H1 (cell line): ENCODE measurements at regions not wholly inside any gene's neighbourhood (a gene's known extent, or its start where the extent isn't known, plus 50 kb on each side); places are given as distances from the start of the nearest gene placed in this dataset.

Experiments
- CTCF ChIA-PET: fragments of 300-600 bp; sonication (Branson Sonifier 250); formaldehyde crosslinking; loops from one replicate; lab custom pipeline; 2021; ENCODE audit not compliant: partially characterized antibody; lab: Charles Lee
- POLR2A ChIA-PET: fragments of 300-600 bp; sonication (Branson Sonifier 250); formaldehyde crosslinking; loops from one replicate; lab custom pipeline; 2021; ENCODE audit warnings: inconsistent platforms; ENCODE audit not compliant: partially characterized antibody; lab: Charles Lee
- DNase-seq, 2 experiments: peaks; one replicate each; pipeline versions ENCODE4 v3.0.0 to v3.0.0-alpha.2; 2010 to 2022; ENCODE audit warnings: low spot score in 2 of 2, low read depth in 1 of 2, mixed read lengths in 1 of 2
- FAIRE-seq: peaks from 2 replicates; lab custom pipeline; 2011; peaks lifted over from hg19 to GRCh38; lab: Jason Lieb, UNC
- H2AFZ ChIP-seq: 2 replicates; pipeline ENCODE4 v1.8.1; 2012; ENCODE audit warnings: low read length, inconsistent platforms
- H2AK5ac ChIP-seq: 2 replicates; pipeline ENCODE4 v1.6.1; 2013; ENCODE audit warnings: low read depth, low read length
- H2BK120ac ChIP-seq: replicated peaks from 2 replicates; pipeline ENCODE3; 2013; ENCODE audit warnings: low read depth, low read length, inconsistent platforms
- H2BK12ac ChIP-seq: 2 replicates; pipeline ENCODE4 v1.6.1; 2013; ENCODE audit warnings: low read depth, low read length
- H2BK15ac ChIP-seq: 2 replicates; pipeline ENCODE4 v1.6.1; 2013; ENCODE audit warnings: low read length
- H2BK20ac ChIP-seq: 2 replicates; pipeline ENCODE4 v1.6.1; 2013; ENCODE audit warnings: low read length
- H2BK5ac ChIP-seq: 2 replicates; pipeline ENCODE4 v1.6.1; 2013; ENCODE audit warnings: low read depth, low read length
- H3K14ac ChIP-seq: 2 replicates; pipeline ENCODE4 v1.6.1; 2013; ENCODE audit warnings: inconsistent platforms; ENCODE audit not compliant: insufficient read length
- H3K18ac ChIP-seq: 2 replicates; pipeline ENCODE4 v1.6.1; 2013; ENCODE audit warnings: low read length; ENCODE audit errors: extremely low read depth
- H3K23ac ChIP-seq: 2 replicates; pipeline ENCODE4 v1.6.1; 2013; ENCODE audit warnings: inconsistent platforms; ENCODE audit not compliant: insufficient read length
- H3K23me2 ChIP-seq: 2 replicates; pipeline ENCODE4 v1.6.1; 2013; ENCODE audit warnings: low read depth, low read length
- H3K27ac ChIP-seq: 2 replicates; pipeline ENCODE4 v1.6.1; 2011; ENCODE audit warnings: low read depth, low read length, inconsistent platforms
- H3K27me3 ChIP-seq, 4 experiments: replicated peaks in 1 of 4; 1 replicate in 1 of 4; 2 replicates in 3 of 4; pipeline versions ENCODE4 v1.6.1 to v1.8.1; 2011 to 2013; ENCODE audit warnings: low read length in 3 of 4, mild to moderate bottlenecking in 3 of 4, inconsistent platforms in 2 of 4, mixed read lengths in 2 of 4, moderate library complexity in 1 of 4; ENCODE audit not compliant: control insufficient read depth in 3 of 4, insufficient read depth in 3 of 4; ENCODE audit errors: extremely low read depth in 1 of 4
- H3K36me3 ChIP-seq, 4 experiments: 2 replicates each; pipeline versions ENCODE4 v1.6.1 to v1.8.1; 2011 to 2013; ENCODE audit warnings: mild to moderate bottlenecking in 4 of 4, low read length in 3 of 4, moderate library complexity in 2 of 4, control low read depth in 1 of 4, inconsistent platforms in 1 of 4; ENCODE audit not compliant: insufficient read depth in 4 of 4, control insufficient read depth in 2 of 4
- H3K4ac ChIP-seq: replicated peaks from 2 replicates; pipeline ENCODE3; 2013; ENCODE audit warnings: low read length, low read depth, mixed read lengths, inconsistent platforms; ENCODE audit not compliant: insufficient read length
- H3K4me1 ChIP-seq, 4 experiments: replicated peaks in 1 of 4; 1 replicate in 1 of 4; 2 replicates in 3 of 4; pipeline versions ENCODE4 v1.6.1 to v1.8.1; 2011 to 2013; ENCODE audit warnings: low read length in 3 of 4, inconsistent platforms in 2 of 4, mixed read lengths in 1 of 4; ENCODE audit not compliant: insufficient read depth in 4 of 4, control insufficient read depth in 3 of 4
- H3K4me2 ChIP-seq, 2 experiments: 2 replicates each; pipeline versions ENCODE4 v1.6.1 to v1.8.1; 2011 to 2013; ENCODE audit warnings: low read depth in 2 of 2, low read length in 2 of 2, control low read depth in 1 of 2, inconsistent platforms in 1 of 2, mild to moderate bottlenecking in 1 of 2; ENCODE audit not compliant: insufficient read depth in 1 of 2
- H3K4me3 ChIP-seq, 4 experiments: fragments of 200-600, 300-600 bp in 1 of 4; sonication (generic), shearing (Covaris generic), sonication (Bioruptor Twin) in 1 of 4; 2 replicates each; pipeline versions ENCODE4 v1.5.1 to v1.8.1; 2011 to 2016; ENCODE audit warnings: low read length in 4 of 4, low read depth in 3 of 4, control low read depth in 2 of 4, inconsistent platforms in 2 of 4, mild to moderate bottlenecking in 2 of 4, mixed read lengths in 1 of 4, moderate library complexity in 1 of 4; ENCODE audit not compliant: insufficient read depth in 2 of 4; ENCODE audit errors: extremely low read depth in 1 of 4
- H3K56ac ChIP-seq: replicated peaks from 2 replicates; pipeline ENCODE3; 2013; ENCODE audit warnings: low read depth, mild to moderate bottlenecking, mixed read lengths, low read length, inconsistent platforms; ENCODE audit not compliant: insufficient read length
- H3K79me1 ChIP-seq: 2 replicates; pipeline ENCODE4 v1.6.1; 2013; ENCODE audit warnings: low read depth, low read length, control low read depth
- H3K79me2 ChIP-seq, 2 experiments: 2 replicates each; pipeline versions ENCODE4 v1.6.1 to v1.8.1; 2012 to 2013; ENCODE audit warnings: low read length in 2 of 2, mild to moderate bottlenecking in 2 of 2, inconsistent platforms in 1 of 2; ENCODE audit not compliant: insufficient read depth in 2 of 2, control insufficient read depth in 1 of 2
- H3K9ac ChIP-seq, 4 experiments: replicated peaks in 1 of 4; 1 replicate in 1 of 4; 2 replicates in 3 of 4; pipeline versions ENCODE4 v1.6.1 to v1.8.1; 2011 to 2013; ENCODE audit warnings: low read depth in 3 of 4, low read length in 3 of 4, control low read depth in 2 of 4, mild to moderate bottlenecking in 2 of 4, moderate library complexity in 2 of 4, inconsistent platforms in 1 of 4; ENCODE audit errors: extremely low read depth in 1 of 4
- H3K9me3 ChIP-seq, 2 experiments: 2 replicates each; pipeline versions ENCODE4 v1.6.1 to v1.8.1; 2012 to 2013; ENCODE audit warnings: mild to moderate bottlenecking in 2 of 2, moderate library complexity in 2 of 2, control low read depth in 1 of 2, inconsistent platforms in 1 of 2, low read depth in 1 of 2, low read length in 1 of 2, mixed read lengths in 1 of 2; ENCODE audit not compliant: insufficient read depth in 2 of 2
- H4K20me1 ChIP-seq, 2 experiments: replicated peaks in 1 of 2; 2 replicates each; pipeline versions ENCODE3 to v1.8.1; 2011 to 2013; ENCODE audit warnings: inconsistent platforms in 2 of 2, low read length in 2 of 2, mild to moderate bottlenecking in 1 of 2; ENCODE audit not compliant: insufficient read depth in 2 of 2, control insufficient read depth in 1 of 2
- H4K5ac ChIP-seq: 2 replicates; pipeline ENCODE4 v1.6.1; 2013; ENCODE audit warnings: low read length, low read depth, mixed read lengths, inconsistent platforms; ENCODE audit not compliant: insufficient read length
- H4K8ac ChIP-seq: 2 replicates; pipeline ENCODE4 v1.8.0; 2013; ENCODE audit warnings: mild to moderate bottlenecking, moderate library complexity, low read length, inconsistent platforms; ENCODE audit not compliant: insufficient read depth; ENCODE audit errors: extremely low read depth
- H4K91ac ChIP-seq: replicated peaks from 2 replicates; pipeline ENCODE3; 2013; ENCODE audit warnings: low read length, mixed read lengths, inconsistent platforms; ENCODE audit not compliant: insufficient read length
- ATF2 ChIP-seq: IDR thresholded peaks from 2 replicates; pipeline ENCODE4 v1.6.1; 2012; ENCODE audit warnings: low read length, inconsistent platforms
- KDM1A ChIP-seq: fragments of 200-600, 300-600 bp; sonication (generic); IDR thresholded peaks from 2 replicates; pipeline ENCODE4 v1.7.1; 2016; ENCODE audit warnings: mild to moderate bottlenecking, low read length, borderline replicate concordance
- SP1 ChIP-seq: IDR thresholded peaks from 2 replicates; pipeline ENCODE4 v1.6.1; 2011; ENCODE audit warnings: low read depth, low read length
- SRF ChIP-seq: IDR thresholded peaks from 2 replicates; pipeline ENCODE4 v1.6.1; 2011; ENCODE audit warnings: mild to moderate bottlenecking, low read depth, low read length, moderate library complexity
- USF2 ChIP-seq: IDR thresholded peaks from 2 replicates; pipeline ENCODE4 v1.6.1; 2011; ENCODE audit warnings: low read length, improper control_type of control experiment
- WGBS, 2 experiments: shearing (Covaris generic) in 1 of 2; methylation state at CpG; one replicate each; pipeline versions ENCODE4 v1.1.6 to v1.1.7; 2013 to 2015; ENCODE audit warnings: low lambda C conversion rate in 2 of 2, mixed read lengths in 2 of 2, inconsistent platforms in 1 of 2, low coverage in 1 of 2, missing lambda C conversion rate in 1 of 2; ENCODE audit not compliant: insufficient replicate concordance in 2 of 2, insufficient coverage in 1 of 2, insufficient read length in 1 of 2; ENCODE audit errors: extremely low coverage in 1 of 2, missing lambda C conversion rate in 1 of 2; 5-methylcytosine and 5-hydroxymethylcytosine counted together

GRCh38 chr19:27691991-27692390, 1521.0 kb downstream of the UQCRFS1 start:
- Histone ChIP-seq H3K9ac (no peak overlapping the region), H3K9me3 (peaks cover 55 to 65% of the 10 kb centered on the region in 2 experiments), H2BK5ac (no peak overlapping the region), H2AK5ac (no peak overlapping the region), H3K56ac (no peak overlapping the region), H4K20me1 (no peaks in the 10 kb centered on the region), H2BK120ac (no peak overlapping the region), H3K4me3 (no peak overlapping the region), H2BK12ac (no peak overlapping the region), H3K4me1 (no peaks in the 10 kb centered on the region), H2AFZ (no peak overlapping the region), H4K8ac (no peak overlapping the region), H4K91ac (no peak overlapping the region), H3K4ac (no peak overlapping the region), H2BK20ac (no peak overlapping the region), H3K23ac (no peak overlapping the region), H3K79me2 (no peaks in the 10 kb centered on the region), H3K27ac (no peak overlapping the region), H4K5ac (no peak overlapping the region), H3K79me1 (no peaks in the 10 kb centered on the region), H3K14ac (no peak overlapping the region), H3K27me3 (no peaks in the 10 kb centered on the region), H3K36me3 (no peaks in the 10 kb centered on the region), H3K23me2 (no peaks in the 10 kb centered on the region), H3K4me2 (no peak overlapping the region), H3K18ac (no peak overlapping the region), H2BK15ac (no peak overlapping the region)
- FAIRE-seq (no peak), DNase-seq (no peak)
- 84% methylated on average over 4 of the region's 4 CpGs; no CpG with 5 or more reads in 1 of the 2 experiments for WGBS, 2 experiments
- TF ChIP-seq ATF2 = no peak
- TF ChIP-seq SRF = no peak
- TF ChIP-seq SP1 = no peak
- no peak for TF ChIP-seq USF2
- TF ChIP-seq KDM1A = no peak
- CTCF ChIA-PET = no interaction called here
- POLR2A ChIA-PET = no interaction called here
